Tibial artery (tissue), 4 donors: ENCODE measurements at regions not wholly inside any gene's neighbourhood (a gene's known extent, or its start where the extent isn't known, plus 50 kb on each side); places are given as distances from the start of the nearest gene placed in this dataset.

Experiments used
- DNase-seq, 2 donors: peaks; one replicate each; pipeline ENCODE4 v3.0.0-alpha.2; 2019
- H3K27ac ChIP-seq, 2 donors: fragments of 200-600 bp; sonication (generic) in 1 of 2; 1 replicate in 1 of 2; 2 replicates in 1 of 2; pipeline ENCODE4 v1.5.1; 2018 to 2019; ENCODE audit warnings: mild to moderate bottlenecking in 1 of 2
- H3K27me3 ChIP-seq, 2 donors: fragments of 200-600 bp; sonication (generic) in 1 of 2; one replicate each; pipeline versions ENCODE4 v1.5.1 to v1.6.0; 2016 to 2019
- H3K36me3 ChIP-seq, 3 donors: fragments of 200-600 bp; sonication (generic) in 2 of 3; one replicate each; pipeline ENCODE4 v1.5.1; 2016 to 2019; ENCODE audit warnings: mild to moderate bottlenecking in 2 of 3
- H3K4me1 ChIP-seq, 4 donors: fragments of 200-600 bp; sonication (generic) in 2 of 4; 1 replicate in 3 of 4; 2 replicates in 1 of 4; pipeline ENCODE4 v1.5.1; 2016 to 2019
- H3K4me3 ChIP-seq, 2 donors: fragments of 200-600 bp; sonication (generic) in 1 of 2; 1 replicate in 1 of 2; 2 replicates in 1 of 2; pipeline ENCODE4 v1.5.1; 2018 to 2019; ENCODE audit warnings: mild to moderate bottlenecking in 2 of 2
- H3K9me3 ChIP-seq, 3 donors: fragments of 200-600 bp; sonication (generic) in 1 of 3; one replicate each; pipeline ENCODE4 v1.5.1; 2016 to 2019
- intact Hi-C: fragments of 100-400 bp; cut with DNase I; formaldehyde crosslinking; loops from one replicate; pipeline ENCODE4 v1.15.0; 2023; ENCODE audit warnings: low total_unique reads
- TF ChIP-seq, protein P1 (sequence below), 2 experiments: fragments of 200-600 bp in 1 of 2; fragments of 450-650 bp in 1 of 2; IDR thresholded peaks; one replicate each; pipeline ENCODE4 v1.5.1; 2017 to 2019; ENCODE audit warnings: antibody characterized with exemption in 2 of 2, mild to moderate bottlenecking in 1 of 2, moderate library complexity in 1 of 2

DNA sequence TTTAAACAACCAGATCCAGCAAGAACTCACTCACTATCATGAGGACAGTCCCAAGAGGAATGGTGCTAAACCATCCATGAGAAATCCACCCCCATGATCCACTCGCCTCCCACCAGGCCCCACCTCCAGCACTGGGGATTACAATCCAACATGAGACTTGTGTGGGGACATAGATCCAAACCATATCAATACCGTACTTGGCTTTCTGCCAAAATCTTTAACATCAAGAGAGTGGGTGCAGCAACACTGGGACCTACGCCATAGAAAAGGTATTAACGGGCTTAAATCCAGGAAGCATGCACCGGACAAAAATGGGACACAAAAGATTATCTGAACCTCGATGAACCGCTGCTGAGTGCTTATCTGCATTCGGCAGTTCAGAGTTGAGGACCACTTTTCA is 322.3 kb upstream of the ARID1B start:
- DNase-seq = no peak
- H3K36me3 ChIP-seq = no peaks in the 10 kb centered on the region
- H3K4me1 ChIP-seq = no peaks in the 10 kb centered on the region
- intact Hi-C loops = no loop called here
- no peaks in the 10 kb centered on the region for H3K27me3 ChIP-seq
- no peak overlapping the region for H3K4me3 ChIP-seq
- TF ChIP-seq, protein P1, sequence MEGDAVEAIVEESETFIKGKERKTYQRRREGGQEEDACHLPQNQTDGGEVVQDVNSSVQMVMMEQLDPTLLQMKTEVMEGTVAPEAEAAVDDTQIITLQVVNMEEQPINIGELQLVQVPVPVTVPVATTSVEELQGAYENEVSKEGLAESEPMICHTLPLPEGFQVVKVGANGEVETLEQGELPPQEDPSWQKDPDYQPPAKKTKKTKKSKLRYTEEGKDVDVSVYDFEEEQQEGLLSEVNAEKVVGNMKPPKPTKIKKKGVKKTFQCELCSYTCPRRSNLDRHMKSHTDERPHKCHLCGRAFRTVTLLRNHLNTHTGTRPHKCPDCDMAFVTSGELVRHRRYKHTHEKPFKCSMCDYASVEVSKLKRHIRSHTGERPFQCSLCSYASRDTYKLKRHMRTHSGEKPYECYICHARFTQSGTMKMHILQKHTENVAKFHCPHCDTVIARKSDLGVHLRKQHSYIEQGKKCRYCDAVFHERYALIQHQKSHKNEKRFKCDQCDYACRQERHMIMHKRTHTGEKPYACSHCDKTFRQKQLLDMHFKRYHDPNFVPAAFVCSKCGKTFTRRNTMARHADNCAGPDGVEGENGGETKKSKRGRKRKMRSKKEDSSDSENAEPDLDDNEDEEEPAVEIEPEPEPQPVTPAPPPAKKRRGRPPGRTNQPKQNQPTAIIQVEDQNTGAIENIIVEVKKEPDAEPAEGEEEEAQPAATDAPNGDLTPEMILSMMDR (IDR thresholded peaks at IDR 0.05) = no peak
- H3K9me3 ChIP-seq = no peaks in the 10 kb centered on the region
- no peak overlapping the region for H3K27ac ChIP-seq

DNA sequence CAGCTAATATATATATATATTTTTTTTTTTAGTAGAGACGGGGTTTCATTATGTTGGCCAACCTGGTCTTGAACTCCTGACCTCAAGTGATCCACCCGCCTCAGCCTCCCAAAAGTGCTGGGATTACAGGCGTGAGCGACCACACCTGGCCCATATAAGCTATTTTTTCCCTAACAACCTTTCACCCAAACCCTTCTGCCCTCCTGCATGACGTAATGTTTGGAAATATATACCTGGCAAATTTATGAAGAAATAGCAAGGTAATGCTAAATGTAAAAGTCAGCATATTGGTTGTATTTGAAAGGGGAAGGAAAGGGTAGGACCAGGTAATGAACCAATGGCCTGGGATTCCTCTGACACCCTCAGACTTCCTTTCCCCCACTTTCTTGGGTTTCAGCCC is 325.5 kb upstream of the ARID1B start:
- no peak for DNase-seq
- Histone ChIP-seq H3K4me1 (no peaks in the 10 kb centered on the region), H3K36me3 (no peaks in the 10 kb centered on the region), H3K4me3 (no peak overlapping the region), H3K27ac (no peak overlapping the region), H3K27me3 (no peaks in the 10 kb centered on the region), H3K9me3 (no peaks in the 10 kb centered on the region)
- intact Hi-C loops = no loop called here
- TF ChIP-seq, protein P1 (IDR thresholded peaks at IDR 0.05) = no peak

DNA sequence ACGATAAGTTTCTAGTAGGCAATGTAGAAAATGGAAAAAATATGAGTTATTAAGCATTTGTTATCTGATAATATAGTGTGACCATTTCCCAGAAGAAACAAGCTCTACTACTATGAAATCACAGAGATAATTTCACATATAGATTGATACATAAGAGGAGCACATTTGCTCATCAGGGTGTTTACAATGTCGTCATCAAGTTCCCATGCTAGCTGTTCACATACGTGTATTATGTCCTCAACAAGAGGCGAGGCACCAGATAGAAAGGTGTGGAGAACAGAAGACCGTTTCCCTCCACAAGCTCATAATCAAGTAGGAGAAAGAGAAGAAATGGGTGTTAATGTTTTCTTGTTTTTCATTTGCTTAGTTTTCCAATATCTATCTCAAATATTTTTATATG is 326.1 kb upstream of the ARID1B start:
- no peaks in the 10 kb centered on the region for H3K27me3 ChIP-seq
- no peak overlapping the region for H3K4me3 ChIP-seq
- intact Hi-C loops = no loop called here
- H3K9me3 ChIP-seq = no peaks in the 10 kb centered on the region
- no peak for DNase-seq
- H3K36me3 ChIP-seq = no peaks in the 10 kb centered on the region
- no peak overlapping the region for H3K27ac ChIP-seq
- TF ChIP-seq, protein P1 (IDR thresholded peaks at IDR 0.05) = no peak
- H3K4me1 ChIP-seq = no peaks in the 10 kb centered on the region

DNA sequence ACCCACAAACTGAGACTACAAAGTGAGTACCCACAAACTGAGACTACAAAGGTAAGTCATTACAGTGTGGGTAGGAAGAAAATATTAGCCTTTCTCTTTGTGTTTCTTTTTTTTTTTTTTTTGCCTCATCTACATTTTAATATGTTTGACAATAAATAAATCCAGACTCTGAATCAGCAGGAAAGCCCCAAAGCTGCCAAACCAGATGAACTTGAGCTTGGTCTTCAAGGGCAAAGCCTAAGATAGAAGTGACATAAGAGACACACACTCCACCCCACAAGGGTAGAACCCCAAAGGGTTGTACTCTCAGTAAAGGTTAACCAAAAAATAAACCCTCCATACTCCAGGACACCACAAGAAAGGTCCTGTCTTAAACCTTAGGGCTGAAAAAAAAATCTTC is 326.8 kb upstream of the ARID1B start:
- no peaks in the 10 kb centered on the region for H3K27me3 ChIP-seq
- H3K4me1 ChIP-seq = no peaks in the 10 kb centered on the region
- TF ChIP-seq, protein P1 (IDR thresholded peaks at IDR 0.05) = no peak
- H3K36me3 ChIP-seq = no peaks in the 10 kb centered on the region
- DNase-seq = no peak
- H3K27ac ChIP-seq = no peak overlapping the region
- no peak overlapping the region for H3K4me3 ChIP-seq
- no peaks in the 10 kb centered on the region for H3K9me3 ChIP-seq
- intact Hi-C loops = no loop called here

DNA sequence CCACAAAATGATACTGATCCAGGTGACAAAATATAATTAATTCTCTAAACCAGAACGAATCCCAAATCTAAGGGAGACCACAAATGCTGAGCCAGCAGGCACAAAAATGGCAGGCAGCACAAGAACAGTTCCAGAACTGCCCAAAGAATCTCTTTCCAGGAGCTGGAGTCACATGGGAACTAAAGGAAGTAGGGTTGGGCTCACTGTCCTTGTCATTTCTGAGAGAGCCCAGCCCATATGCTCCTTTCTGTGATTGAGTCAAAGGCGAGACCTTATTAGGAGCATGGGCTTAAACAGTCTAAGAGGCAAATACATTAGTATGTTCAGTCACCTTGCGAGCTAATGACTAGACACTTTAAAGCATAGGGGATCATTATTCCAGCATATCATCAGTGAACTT is 327.6 kb upstream of the ARID1B start:
- no peak for DNase-seq
- intact Hi-C loops = no loop called here
- H3K4me1 ChIP-seq = no peaks in the 10 kb centered on the region
- H3K36me3 ChIP-seq = no peaks in the 10 kb centered on the region
- no peak overlapping the region for H3K27ac ChIP-seq
- H3K27me3 ChIP-seq = no peaks in the 10 kb centered on the region
- TF ChIP-seq, protein P1 (IDR thresholded peaks at IDR 0.05) = no peak
- no peaks in the 10 kb centered on the region for H3K9me3 ChIP-seq
- H3K4me3 ChIP-seq = no peak overlapping the region

DNA sequence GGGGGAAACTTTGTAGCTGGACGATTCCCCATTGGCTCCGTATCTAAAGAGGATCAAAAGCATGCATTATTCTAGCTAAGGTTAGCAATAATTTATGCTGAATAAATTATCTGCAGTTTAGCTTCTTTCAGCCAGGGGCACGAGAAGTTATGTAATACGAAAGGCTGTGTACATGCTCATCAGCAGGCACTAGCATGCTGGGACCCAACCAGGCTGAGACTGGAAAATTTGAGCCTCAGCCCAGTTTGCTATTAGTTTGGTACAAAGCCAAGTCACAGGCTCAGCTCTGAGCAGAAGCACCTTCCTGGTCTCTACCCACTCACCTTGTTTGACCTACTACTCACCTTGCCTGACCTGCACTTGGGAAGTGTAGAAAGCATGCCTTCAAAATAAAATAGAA is 328.1 kb upstream of the ARID1B start:
- no peak for DNase-seq
- H3K4me1 ChIP-seq = no peaks in the 10 kb centered on the region
- no peak overlapping the region for H3K4me3 ChIP-seq
- no peak overlapping the region for H3K27ac ChIP-seq
- H3K27me3 ChIP-seq = no peaks in the 10 kb centered on the region
- no peaks in the 10 kb centered on the region for H3K9me3 ChIP-seq
- H3K36me3 ChIP-seq = no peaks in the 10 kb centered on the region
- TF ChIP-seq, protein P1 (IDR thresholded peaks at IDR 0.05) = no peak
- intact Hi-C loops = no loop called here
